Keratinocyte (primary cell): ENCODE measurements at regions not wholly inside any gene's neighbourhood (a gene's known extent, or its start where the extent isn't known, plus 50 kb on each side); places are given as distances from the start of the nearest gene placed in this dataset.

Source experiments
- CTCF ChIP-seq, 3 experiments: IDR thresholded peaks in 1 of 3; conservative IDR thresholded peaks in 1 of 3; optimal IDR thresholded peaks in 1 of 3; 2 replicates in 2 of 3; 3 replicates in 1 of 3; pipeline versions ENCODE3 to v1.5.1; 2011; ENCODE audit warnings: low read length in 3 of 3, mild to moderate bottlenecking in 3 of 3, moderate library complexity in 2 of 3, control low read depth in 1 of 3, inconsistent platforms in 1 of 3; ENCODE audit not compliant: insufficient read depth in 2 of 3; ENCODE audit errors: extremely low read depth in 1 of 3
- EZH2 ChIP-seq: IDR thresholded peaks from one replicate; pipeline ENCODE4 v1.6.1; 2012; ENCODE audit warnings: inconsistent platforms, mild to moderate bottlenecking, low read length, moderate library complexity

- TF ChIP-seq EZH2 = no peak
- TF ChIP-seq CTCF (optimal IDR thresholded peaks at IDR 0.05 in 1 of 3, IDR thresholded peaks at IDR 0.05 in 1 of 3, conservative IDR thresholded peaks at IDR 0.05 in 1 of 3; ENCODE audit: extremely low read depth in 1 of 3, insufficient read depth in 2 of 3, low read length in 3 of 3) = no peak
Observed at GRCh38 chr21:39073063-39073462, 110.2 kb downstream of the PSMG1 start.
